ENCODE measurements at regions not wholly inside any gene's neighbourhood (a gene's known extent, or its start where the extent isn't known, plus 50 kb on each side); places are given as distances from the start of the nearest gene placed in this dataset.
"Not testable (repeated sequence)": the region's sequence is repeated elsewhere in the genome, so short reads cannot be mapped to it uniquely, and the experiment has no call there.

DNA sequence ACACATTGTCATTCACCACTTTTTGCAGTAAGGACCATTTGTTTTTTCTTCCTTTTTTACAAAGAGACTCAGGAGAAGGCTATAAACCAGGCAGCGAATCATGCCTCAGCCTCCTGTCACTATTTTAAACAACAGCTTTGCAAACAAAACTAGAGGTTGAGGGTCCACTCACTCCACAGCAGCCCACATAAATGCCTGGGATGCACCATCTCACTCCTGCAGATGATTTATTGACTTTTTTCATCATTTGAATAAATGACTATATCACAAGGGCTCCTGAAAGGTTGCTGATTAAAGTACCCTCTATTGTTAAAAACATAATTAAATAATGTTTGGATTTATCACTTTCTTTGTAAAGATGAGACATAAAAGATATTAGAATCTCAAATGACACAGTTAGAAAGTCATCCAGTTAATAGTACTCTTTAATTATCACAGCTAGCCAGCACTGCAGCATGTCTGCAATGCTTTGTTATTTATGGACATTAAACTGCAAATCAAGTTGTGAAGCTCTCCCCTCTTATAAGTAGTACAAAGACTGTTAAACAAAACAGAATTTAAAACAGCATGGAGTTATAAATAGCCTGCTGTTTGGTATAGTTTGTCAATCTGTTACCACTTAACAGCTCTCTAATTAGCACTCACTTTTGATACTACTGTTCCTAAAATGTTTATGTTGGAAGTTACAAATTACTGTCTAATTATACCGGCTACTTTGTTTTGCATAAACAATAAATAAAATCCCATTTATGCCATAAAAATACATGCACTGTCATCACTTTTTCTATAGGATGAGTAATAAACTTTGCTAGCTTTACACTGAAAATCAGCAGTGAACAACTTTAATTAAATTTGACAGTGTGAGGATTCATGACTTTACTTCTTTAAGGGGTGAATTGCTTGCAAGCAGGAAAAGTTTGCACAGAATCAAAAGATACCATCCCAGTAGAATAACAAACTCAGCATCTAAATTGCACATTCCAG lies 853.2 kb downstream of the UQCRFS1 start:
- no peak for DNase-seq (ENCODE audit: low read depth in 3 of 3, low spot score in 2 of 3)

DNA sequence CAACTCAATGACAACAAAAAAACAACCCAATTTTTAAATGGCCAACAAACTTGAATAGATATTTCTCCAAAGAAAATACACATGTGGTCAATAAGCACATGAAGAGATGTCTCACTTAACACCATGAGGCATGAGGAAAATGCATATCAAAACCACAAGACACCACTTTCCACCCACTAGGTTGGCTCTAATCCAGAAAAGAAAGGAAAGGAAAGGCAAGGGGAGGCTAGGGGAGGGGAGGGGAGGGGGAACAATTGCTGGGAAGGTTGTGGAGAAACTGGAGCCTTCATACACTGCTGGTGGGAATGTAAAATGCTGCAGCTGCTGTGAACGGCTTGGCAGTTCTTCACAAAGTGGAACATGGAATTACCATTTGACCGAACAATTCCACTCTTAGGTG lies 854.3 kb downstream of the UQCRFS1 start:
- DNase-seq (ENCODE audit: low read depth in 3 of 3, low spot score in 2 of 3), result no peak

GRCh38 chr19:28351761-28352160 lies 861.2 kb downstream of the UQCRFS1 start:
- no peak for DNase-seq (ENCODE audit: low read depth in 3 of 3, low spot score in 2 of 3)

DNA sequence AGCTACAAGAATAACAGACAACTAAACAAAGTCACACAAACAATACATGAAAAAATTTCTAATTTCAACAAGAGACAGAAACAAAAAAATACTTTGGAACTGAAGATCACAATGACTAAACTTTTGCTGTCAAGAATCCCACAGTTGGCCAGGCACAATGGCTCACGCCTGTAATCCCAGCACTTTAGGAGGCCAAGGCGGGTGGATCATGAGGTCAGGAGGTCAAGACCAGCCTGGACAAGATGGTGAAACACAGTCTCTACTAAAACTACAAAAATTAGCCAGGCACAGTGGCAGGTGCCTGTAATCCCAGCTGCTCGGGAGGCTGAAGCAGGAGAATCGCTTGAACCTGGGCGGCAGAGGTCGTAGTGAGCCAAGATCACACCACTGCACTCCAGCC lies 861.6 kb downstream of the UQCRFS1 start:
- DNase-seq (ENCODE audit: low read depth in 3 of 3, low spot score in 2 of 3), result not testable (repeated sequence)

DNA sequence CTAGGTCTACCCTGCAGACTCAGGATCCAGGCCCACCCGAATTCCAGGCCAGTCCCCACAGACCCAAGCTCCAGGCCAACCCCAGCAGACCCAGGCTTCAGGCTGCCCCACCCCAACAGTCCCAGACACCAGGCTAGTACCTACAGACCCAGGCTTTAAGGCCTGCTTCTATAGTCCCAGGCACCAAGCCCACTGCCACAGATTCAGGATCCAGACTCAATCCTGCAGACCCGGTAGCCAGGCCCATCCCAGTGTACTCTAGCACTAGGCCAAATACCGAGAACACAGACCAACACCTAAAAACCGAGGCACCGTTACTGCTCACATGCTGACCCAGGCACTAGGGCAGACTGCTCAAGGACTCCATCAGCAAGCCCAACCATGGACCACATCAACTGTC lies 862.3 kb downstream of the UQCRFS1 start:
- DNase-seq (ENCODE audit: low read depth in 3 of 3, low spot score in 2 of 3), result no peak

GRCh38 chr19:28350037-28350436 lies 862.9 kb downstream of the UQCRFS1 start:
- no peak for DNase-seq (ENCODE audit: low read depth in 3 of 3, low spot score in 2 of 3)

GRCh38 chr19:28349604-28350003 lies 863.3 kb downstream of the UQCRFS1 start:
- DNase-seq (ENCODE audit: low read depth in 3 of 3, low spot score in 2 of 3), result no peak

DNA sequence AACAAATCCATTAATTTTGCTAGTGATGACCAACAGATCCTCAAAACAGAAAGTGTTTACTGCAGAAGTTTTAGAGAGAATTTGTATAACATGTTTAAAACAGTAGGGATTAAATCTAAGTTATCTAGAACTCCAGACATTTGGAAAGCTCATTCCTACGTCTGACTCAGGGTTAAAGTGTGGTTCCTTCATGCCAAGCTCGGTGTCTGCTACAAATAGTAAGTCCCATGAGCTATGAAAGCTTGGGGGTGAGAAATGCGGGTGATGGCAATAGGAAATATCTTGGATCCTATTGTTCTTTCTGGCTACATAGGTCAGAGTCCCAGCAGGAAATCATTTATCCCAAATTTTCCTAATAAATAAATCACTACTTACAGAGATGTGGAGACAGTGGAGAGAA lies 867.1 kb downstream of the UQCRFS1 start:
- DNase-seq (ENCODE audit: low read depth in 3 of 3, low spot score in 2 of 3), result no peak

DNA sequence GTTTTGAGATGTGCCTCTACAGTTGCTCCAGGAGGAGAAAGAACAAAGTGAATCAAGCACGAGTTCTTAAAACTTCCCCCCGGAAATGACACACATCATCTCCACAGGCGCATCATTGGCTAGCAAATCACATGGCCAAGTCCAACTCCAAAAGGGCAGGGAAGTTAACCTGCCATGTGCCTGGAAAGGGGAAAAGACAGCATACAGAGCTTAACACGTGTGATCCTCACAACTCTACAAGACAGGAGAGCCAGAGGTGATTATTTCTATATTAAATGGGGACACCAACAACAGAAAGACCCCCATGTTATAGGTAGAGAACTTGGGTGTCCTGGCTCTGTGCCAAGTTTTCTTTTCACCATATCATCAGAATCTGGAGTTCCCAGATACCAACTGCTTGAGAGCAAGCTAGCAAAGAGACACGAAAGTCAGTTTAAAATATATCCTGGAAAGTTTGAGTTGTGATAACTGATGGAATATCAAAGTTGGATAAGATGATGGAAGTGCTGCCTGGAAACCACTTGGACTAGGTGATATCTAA lies 871.1 kb downstream of the UQCRFS1 start:
- DNase-seq (ENCODE audit: low read depth in 3 of 3, low spot score in 2 of 3), result no peak

DNA sequence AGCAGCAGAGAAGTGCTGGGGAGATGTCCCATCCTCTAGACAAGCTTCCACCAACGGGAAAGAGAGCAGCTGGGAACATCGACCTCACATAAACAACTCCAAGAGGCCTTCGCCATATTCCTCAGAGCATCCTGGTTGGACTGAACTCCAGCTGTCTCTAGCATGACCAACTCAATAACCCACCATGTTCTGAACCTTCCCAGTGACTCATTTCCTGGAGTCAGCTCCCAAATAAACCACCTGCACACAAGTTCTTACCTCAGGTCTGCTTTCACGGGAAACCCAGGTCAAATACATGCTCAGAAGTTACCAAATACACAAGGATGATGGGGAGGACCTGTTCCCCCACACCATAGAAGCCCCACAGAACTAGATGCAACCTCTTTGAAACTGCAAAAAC lies 878.5 kb downstream of the UQCRFS1 start:
- DNase-seq (ENCODE audit: low read depth in 3 of 3, low spot score in 2 of 3), result no peak

DNA sequence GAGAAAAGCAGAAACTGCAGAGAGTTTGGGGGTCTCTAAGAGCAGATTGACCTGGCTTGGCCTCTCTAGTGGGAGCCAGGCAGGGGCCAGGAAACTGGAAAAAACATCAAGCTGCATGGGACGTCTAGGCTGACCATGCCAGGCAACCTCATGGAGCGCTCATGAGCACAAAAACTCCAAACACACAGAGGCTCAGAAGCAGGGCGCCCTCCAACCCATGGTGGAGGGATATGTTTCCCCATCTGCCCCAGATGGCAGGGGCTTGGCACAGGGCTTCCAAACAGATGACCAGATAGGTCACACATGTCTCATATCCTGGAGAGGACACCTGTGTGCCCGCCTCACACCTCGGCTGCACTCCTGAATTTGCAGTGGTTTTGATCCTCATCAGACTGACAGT lies 879.0 kb downstream of the UQCRFS1 start:
- no peak for DNase-seq (ENCODE audit: low read depth in 3 of 3, low spot score in 2 of 3)

- DNase-seq (ENCODE audit: low read depth in 3 of 3, low spot score in 2 of 3), result no peak
Observed at GRCh38 chr19:28332886-28333285, 880.1 kb downstream of the UQCRFS1 start.

- no peak for DNase-seq (ENCODE audit: low read depth in 3 of 3, low spot score in 2 of 3)
Observed at GRCh38 chr19:28332351-28332750, 880.6 kb downstream of the UQCRFS1 start.

- no peak for DNase-seq (ENCODE audit: low read depth in 3 of 3, low spot score in 2 of 3)
Observed at GRCh38 chr19:28331596-28331995, 881.4 kb downstream of the UQCRFS1 start.

DNA sequence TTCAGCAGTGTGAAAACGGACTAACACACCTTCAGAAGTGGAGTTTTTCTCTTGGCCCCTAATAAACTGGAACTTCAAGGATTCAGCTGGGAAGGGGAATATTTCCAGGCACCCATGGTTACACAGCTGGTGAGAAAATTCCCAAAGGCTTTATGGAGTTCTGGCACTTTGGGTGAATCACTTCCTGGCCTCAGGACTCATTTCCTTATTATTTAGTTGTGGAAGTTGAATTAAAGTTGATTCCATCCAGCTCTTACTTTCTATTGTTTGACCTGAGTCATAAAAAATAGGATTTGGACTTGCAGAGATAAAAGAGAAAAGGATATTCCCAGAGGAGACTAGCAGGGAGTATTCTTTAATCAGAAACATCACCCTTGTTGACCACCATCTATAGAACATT lies 882.1 kb downstream of the UQCRFS1 start:
- DNase-seq (ENCODE audit: low read depth in 3 of 3, low spot score in 2 of 3), result no peak

- no peak for DNase-seq (ENCODE audit: low read depth in 3 of 3, low spot score in 2 of 3)
Observed at GRCh38 chr19:28329429-28329828, 883.5 kb downstream of the UQCRFS1 start.

DNA sequence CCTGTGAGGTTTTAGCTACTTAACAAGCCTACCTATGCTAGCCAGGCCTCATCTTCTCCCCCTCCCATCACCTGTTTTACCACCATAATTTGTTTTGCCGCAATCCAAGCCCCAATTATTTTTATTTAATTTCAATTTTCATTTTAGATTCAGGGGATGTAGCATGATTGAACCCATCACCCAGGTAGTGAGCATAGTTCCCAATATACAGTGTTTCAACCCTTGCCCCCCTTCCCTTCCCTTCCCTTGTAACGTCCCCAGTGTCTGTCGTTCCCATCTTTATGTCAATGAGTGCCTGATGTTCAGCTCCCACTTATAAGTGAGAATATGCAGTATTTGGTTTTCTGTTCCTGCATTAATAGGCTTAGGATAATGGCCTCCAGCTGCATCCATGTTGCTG lies 885.0 kb downstream of the UQCRFS1 start:
- DNase-seq (ENCODE audit: low read depth in 3 of 3, low spot score in 2 of 3), result no peak

- no peak for DNase-seq (ENCODE audit: low read depth in 3 of 3, low spot score in 2 of 3)
Observed at GRCh38 chr19:28326746-28327145, 886.2 kb downstream of the UQCRFS1 start.

DNA sequence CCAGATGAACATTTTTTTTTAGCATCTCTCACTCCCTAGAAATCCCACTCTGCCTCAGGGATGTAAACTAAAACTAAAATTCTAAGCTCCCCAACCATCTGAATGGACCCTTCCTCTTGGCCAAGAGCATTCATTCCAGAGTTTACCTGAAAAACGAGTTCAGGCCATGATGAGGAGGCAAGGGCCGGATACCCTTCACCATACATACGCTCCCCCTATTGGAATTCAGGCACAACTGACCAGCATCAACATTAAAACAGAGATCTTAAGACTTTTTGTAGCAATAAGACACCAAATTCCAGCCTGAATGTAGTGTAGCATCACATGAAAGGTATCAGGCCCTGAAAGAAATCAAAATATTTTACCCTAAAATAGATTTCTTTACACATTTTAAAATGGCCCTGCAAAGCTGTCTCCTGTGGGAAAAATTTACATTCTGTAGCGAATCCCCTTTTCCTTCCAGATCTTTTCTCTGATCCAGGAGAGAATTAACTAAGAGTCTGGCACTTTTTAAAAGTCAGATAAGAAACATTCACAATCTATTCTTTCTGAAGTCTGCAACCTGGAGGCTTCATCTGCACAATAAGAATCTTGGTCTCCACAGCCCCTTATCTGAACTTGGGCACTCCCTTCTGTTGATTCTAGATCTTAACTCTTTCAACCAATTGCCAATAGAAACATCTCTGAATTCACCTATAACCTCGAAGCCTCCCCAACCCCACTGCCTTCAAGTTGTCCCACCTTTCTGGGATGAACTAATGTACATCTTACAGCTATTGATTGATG lies 888.5 kb downstream of the UQCRFS1 start:
- DNase-seq (ENCODE audit: low read depth in 3 of 3, low spot score in 2 of 3), result no peak

DNA sequence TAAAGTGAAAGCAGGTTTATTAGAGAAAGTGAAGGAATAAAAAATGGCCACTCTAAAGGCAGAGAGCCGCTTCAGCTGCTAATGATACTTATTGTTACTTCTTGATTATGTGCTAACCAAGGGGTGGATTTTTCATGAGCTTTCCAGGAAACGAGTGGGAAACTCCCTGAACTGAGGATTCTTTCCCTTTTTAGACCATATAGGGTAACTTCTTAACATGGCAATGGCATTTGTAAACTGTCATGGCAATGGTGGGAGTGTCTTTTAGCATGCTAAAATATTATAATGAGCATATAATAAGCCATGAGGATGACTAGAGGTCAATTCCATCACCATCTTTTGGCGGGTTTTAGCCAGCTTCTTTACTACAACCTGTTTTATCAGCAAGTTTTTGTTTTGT lies 890.0 kb downstream of the UQCRFS1 start:
- DNase-seq (ENCODE audit: low read depth in 3 of 3, low spot score in 2 of 3), result no peak

DNA sequence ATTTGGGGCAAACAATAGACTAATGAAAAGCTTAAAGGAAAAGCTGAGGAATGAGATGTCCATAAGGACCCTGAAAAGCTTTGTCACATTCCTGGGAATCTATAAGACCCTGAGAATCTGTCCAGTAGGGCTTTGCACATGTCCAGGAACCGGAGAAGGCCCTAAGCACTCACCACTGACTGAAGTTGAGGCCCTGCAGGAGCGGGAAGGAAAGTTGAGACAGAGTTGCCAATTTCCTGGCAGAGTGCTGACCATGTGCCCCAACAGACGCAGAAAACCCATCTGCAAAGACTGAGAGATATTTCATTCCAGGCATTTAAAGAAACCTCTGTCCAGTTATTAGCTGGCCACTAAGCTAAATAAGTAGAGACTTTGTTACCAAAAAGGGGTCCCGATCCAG lies 890.5 kb downstream of the UQCRFS1 start:
- DNase-seq (ENCODE audit: low read depth in 3 of 3, low spot score in 2 of 3), result no peak

GRCh38 chr19:28319918-28320317 lies 893.0 kb downstream of the UQCRFS1 start:
- DNase-seq (ENCODE audit: low read depth in 3 of 3, low spot score in 2 of 3), result no peak
